ENCODE measurements at regions not wholly inside any gene's neighbourhood (a gene's known extent, or its start where the extent isn't known, plus 50 kb on each side); places are given as distances from the start of the nearest gene placed in this dataset.

GRCh38 chr13:82002710-82003109 lies 1661.8 kb upstream of the SPRY2 start:
- 85 to 89% (median 88%) methylated on average over 3 of the region's 3 CpGs for WGBS, 3 donors
- Histone ChIP-seq H3K4me1 (no peaks in the 10 kb centered on the region), H3K9me3 (no peaks in the 10 kb centered on the region), H3K36me3 (ENCODE audit: insufficient read depth in 1 of 2, low read depth in 1 of 2) (no peaks in the 10 kb centered on the region), H3K27ac (no peak overlapping the region), H3K27me3 (ENCODE audit: insufficient read depth in 3 of 3, low read length in 2 of 3) (no peaks in the 10 kb centered on the region), H3K4me3 (no peak overlapping the region)
- TF ChIP-seq CTCF (IDR thresholded peaks at IDR 0.05), result no peak
- no peak for DNase-seq
- no peak for ATAC-seq
- intact Hi-C loops (cut with DNase I), result no loop called here

GRCh38 chr13:81995316-81995715 lies 1654.4 kb upstream of the SPRY2 start:
- WGBS, 3 donors, result 79 to 89% (median 85%) methylated on average over 3 of the region's 3 CpGs
- Histone ChIP-seq H3K4me3 (no peak overlapping the region), H3K27me3 (ENCODE audit: insufficient read depth in 3 of 3, low read length in 2 of 3) (no peaks in the 10 kb centered on the region), H3K9me3 (no peaks in the 10 kb centered on the region), H3K4me1 (no peaks in the 10 kb centered on the region), H3K36me3 (ENCODE audit: insufficient read depth in 1 of 2, low read depth in 1 of 2) (no peaks in the 10 kb centered on the region), H3K27ac (no peak overlapping the region)
- no peak for DNase-seq
- no peak for TF ChIP-seq CTCF (IDR thresholded peaks at IDR 0.05)
- intact Hi-C loops (cut with DNase I), result no loop called here
- ATAC-seq, result no peak

GRCh38 chr13:81990652-81991051 lies 1649.7 kb upstream of the SPRY2 start:
- 83 to 85% (median 83%) methylated on average over 6 of the region's 6 CpGs for WGBS, 3 donors
- intact Hi-C loops (cut with DNase I), result no loop called here

GRCh38 chr13:81988567-81988966 lies 1647.6 kb upstream of the SPRY2 start:
- WGBS, 3 donors, result 47 to 50% (median 48%) methylated on average over 3 of the region's 3 CpGs
- ATAC-seq (no peak), DNase-seq (no peak)
- no peak for TF ChIP-seq CTCF (IDR thresholded peaks at IDR 0.05)
- Histone ChIP-seq H3K9me3 (no peaks in the 10 kb centered on the region), H3K27ac (no peak overlapping the region), H3K4me3 (no peak overlapping the region), H3K27me3 (ENCODE audit: insufficient read depth in 3 of 3, low read length in 2 of 3) (no peaks in the 10 kb centered on the region), H3K4me1 (no peaks in the 10 kb centered on the region), H3K36me3 (ENCODE audit: insufficient read depth in 1 of 2, low read depth in 1 of 2) (no peaks in the 10 kb centered on the region)
- intact Hi-C loops (cut with DNase I), result no loop called here

More at GRCh38 chr13:81990652-81991051, 1649.7 kb upstream of the SPRY2 start:
- ATAC-seq, result no peak
- no peaks in the 10 kb centered on the region for H3K9me3 ChIP-seq
- no peak overlapping the region for H3K4me3 ChIP-seq
- no peak overlapping the region for H3K27ac ChIP-seq
- no peaks in the 10 kb centered on the region for H3K36me3 ChIP-seq (ENCODE audit: insufficient read depth in 1 of 2, low read depth in 1 of 2)
- no peak for DNase-seq
- no peaks in the 10 kb centered on the region for H3K27me3 ChIP-seq (ENCODE audit: insufficient read depth in 3 of 3, low read length in 2 of 3)
- no peaks in the 10 kb centered on the region for H3K4me1 ChIP-seq
- TF ChIP-seq CTCF (IDR thresholded peaks at IDR 0.05), result no peak

- no peak for DNase-seq
- 41 to 51% (median 44%) methylated on average over 3 of the region's 3 CpGs for WGBS, 3 donors
- no peak for TF ChIP-seq CTCF (IDR thresholded peaks at IDR 0.05)
- Histone ChIP-seq H3K4me3 (no peak overlapping the region), H3K27me3 (ENCODE audit: insufficient read depth in 3 of 3, low read length in 2 of 3) (no peaks in the 10 kb centered on the region), H3K36me3 (ENCODE audit: insufficient read depth in 1 of 2, low read depth in 1 of 2) (no peaks in the 10 kb centered on the region), H3K4me1 (no peaks in the 10 kb centered on the region), H3K27ac (no peak overlapping the region), H3K9me3 (no peaks in the 10 kb centered on the region)
- no peak for ATAC-seq
- intact Hi-C loops (cut with DNase I), result no loop called here
Observed at GRCh38 chr13:81987677-81988357, 1646.9 kb upstream of the SPRY2 start.
